NCI-H345 treated with DMSO at 0.1 percent for 48 hours (cell line): ENCODE measurements at regions not wholly inside any gene's neighbourhood (a gene's known extent, or its start where the extent isn't known, plus 50 kb on each side); places are given as distances from the start of the nearest gene placed in this dataset.

ENCODE experiments used
- DNase-seq: peaks from one replicate; lab custom pipeline; 2025; ENCODE audit not compliant: unreplicated experiment; lab: John Stamatoyannopoulos, UW

- no peak for DNase-seq
Observed at GRCh38 chr14:95387826-95388445, 68.2 kb upstream of the CLMN start.

- no peak for DNase-seq
Observed at GRCh38 chr14:95386536-95387095, 66.9 kb upstream of the CLMN start.

GRCh38 chr14:95385701-95386100 lies 66.0 kb upstream of the CLMN start:
- no peak for DNase-seq

GRCh38 chr14:95382747-95383146 lies 63.0 kb upstream of the CLMN start:
- DNase-seq: no peak

- DNase-seq: no peak
Observed at GRCh38 chr14:95381726-95382125, 62.0 kb upstream of the CLMN start.

GRCh38 chr14:95380350-95381042 lies 60.8 kb upstream of the CLMN start:
- no peak for DNase-seq

GRCh38 chr14:95379634-95380033 lies 59.9 kb upstream of the CLMN start:
- DNase-seq: no peak

- DNase-seq: no peak
Observed at GRCh38 chr14:95375539-95376109, 55.9 kb upstream of the CLMN start.

- DNase-seq: no peak
Observed at GRCh38 chr14:95374239-95374997, 54.7 kb upstream of the CLMN start.

GRCh38 chr14:95370076-95370475 lies 50.4 kb upstream of the CLMN start:
- DNase-seq: no peak
